NCI-H146 treated with DMSO at 0.1 percent for 48 hours (cell line): ENCODE measurements at regions not wholly inside any gene's neighbourhood (a gene's known extent, or its start where the extent isn't known, plus 50 kb on each side); places are given as distances from the start of the nearest gene placed in this dataset.

Experiments used
- DNase-seq: peaks from one replicate; lab custom pipeline; 2025; ENCODE audit not compliant: unreplicated experiment; lab: John Stamatoyannopoulos, UW

- DNase-seq, result no peak
Measured at GRCh38 chr4:111464251-111465045, 680.8 kb upstream of the FAM241A start.

GRCh38 chr4:111466811-111467604 is 678.2 kb upstream of the FAM241A start:
- no peak for DNase-seq

- DNase-seq, result no peak
Measured at GRCh38 chr4:111475001-111475400, 670.3 kb upstream of the FAM241A start.

- no peak for DNase-seq
Measured at GRCh38 chr4:111475666-111476065, 669.6 kb upstream of the FAM241A start.

DNA sequence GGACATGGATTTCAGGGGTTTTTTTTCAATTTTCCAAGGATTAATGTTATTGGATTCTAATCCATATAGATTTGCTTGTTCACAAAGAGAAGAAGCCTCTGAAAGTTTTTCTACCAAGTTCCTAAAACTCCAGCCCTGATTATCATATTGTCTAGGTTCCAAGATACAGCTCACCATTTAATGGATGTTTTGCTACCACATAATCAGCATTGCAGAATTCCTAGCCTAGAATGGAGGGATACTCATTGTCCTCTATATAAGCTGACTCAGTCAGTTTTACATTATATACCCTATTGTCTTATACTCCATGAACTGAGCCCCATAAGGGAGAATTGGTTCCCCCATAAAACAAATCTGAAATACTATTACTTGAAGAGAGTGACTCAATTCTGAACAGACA is 664.7 kb upstream of the FAM241A start:
- no peak for DNase-seq

DNA sequence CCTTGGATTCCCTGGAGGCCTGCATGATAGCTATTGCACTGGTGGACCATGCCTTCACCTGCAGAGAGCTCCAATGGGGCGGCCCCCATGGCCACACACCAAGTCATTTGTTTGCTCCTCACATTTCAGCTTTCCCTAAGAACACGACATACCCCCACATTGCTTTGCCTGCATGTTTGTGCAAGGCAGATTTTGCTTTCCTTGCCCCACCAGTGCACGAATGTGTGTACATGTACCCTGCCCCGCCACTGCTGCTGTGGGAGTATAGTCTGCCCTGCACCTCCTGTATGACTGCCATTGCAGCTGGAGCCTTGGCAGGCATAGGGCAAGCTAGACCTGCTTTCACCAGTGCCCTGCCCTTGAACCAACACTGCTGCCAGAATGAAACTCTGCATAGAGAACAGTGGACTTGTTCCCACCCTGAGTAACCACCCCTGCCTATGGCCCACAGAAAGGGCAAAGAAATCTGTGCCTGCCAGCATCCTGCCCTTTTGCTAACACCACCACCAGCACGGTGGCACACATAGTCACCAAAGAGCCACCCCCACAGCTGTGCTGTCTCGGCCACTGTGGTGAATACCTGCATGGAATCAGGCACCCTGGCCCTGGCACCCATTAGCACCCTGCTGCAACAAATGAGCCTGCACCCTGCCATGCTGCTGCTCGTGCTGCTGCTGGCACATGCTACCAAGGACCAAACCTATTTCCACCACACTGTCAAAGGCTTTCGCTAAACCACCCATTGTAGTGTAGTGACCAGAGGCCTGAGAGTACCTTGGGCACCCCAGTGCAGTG is 661.7 kb upstream of the FAM241A start:
- DNase-seq, result no peak

- DNase-seq, result no peak
Measured at GRCh38 chr4:111492496-111492895, 652.8 kb upstream of the FAM241A start.

GRCh38 chr4:111494471-111494870 is 650.8 kb upstream of the FAM241A start:
- no peak for DNase-seq

DNA sequence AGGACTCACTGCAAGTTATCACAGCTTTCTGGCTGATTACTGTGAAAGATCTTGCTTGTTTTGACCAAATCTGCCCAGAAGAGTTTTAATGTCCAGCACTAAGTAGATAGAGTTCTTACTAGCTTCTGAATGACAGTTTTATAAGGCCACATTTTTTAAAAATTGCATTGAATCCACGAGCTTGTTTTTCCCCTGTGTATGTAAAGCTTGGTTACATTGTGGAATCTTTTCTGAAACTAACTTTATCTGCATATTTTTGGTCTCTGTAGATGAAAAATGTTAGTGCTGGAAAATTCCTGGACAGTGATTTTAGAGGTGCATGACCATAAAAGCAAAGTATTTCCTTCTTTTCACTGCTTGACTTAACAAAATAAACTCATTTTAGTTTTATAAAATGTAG is 650.3 kb upstream of the FAM241A start:
- no peak for DNase-seq

GRCh38 chr4:111499291-111499690 is 646.0 kb upstream of the FAM241A start:
- DNase-seq, result no peak

DNA sequence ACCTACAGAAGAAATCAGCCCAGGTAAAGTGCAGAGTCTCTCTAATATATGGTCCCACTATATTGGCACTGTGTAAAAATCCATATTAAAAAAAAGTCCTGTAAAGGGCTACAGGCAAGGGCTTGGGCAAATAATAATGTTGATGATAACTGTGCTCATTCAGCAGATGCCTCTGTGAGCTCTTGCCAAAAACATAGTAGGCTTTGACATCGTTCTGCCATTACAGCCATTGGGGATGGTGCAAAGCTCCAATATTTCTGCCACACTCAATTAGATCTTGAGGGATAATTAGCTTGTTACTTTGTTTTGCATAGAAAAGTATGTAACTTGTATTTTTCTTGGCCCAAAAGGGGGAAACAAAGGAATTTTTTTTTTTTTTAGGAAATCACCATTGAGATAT is 645.5 kb upstream of the FAM241A start:
- no peak for DNase-seq

DNA sequence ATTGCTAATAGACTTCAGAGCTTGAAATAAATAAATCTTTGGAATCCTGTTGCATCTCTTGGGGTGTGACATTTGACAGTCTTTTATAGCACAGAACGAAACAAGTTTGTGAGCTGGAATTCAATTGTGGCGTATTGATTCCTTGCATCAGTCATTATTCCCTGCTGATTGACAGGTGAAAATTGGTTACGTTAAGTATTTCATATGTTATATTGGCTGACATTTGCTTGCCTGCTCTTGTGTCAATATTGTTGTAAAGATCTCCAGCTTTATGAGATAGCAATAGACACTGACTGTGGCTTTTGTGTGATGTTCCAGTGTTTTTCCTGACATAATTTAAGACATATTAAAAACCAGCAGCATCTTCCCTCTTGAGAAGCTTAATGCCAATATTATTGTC is 644.4 kb upstream of the FAM241A start:
- no peak for DNase-seq

DNA sequence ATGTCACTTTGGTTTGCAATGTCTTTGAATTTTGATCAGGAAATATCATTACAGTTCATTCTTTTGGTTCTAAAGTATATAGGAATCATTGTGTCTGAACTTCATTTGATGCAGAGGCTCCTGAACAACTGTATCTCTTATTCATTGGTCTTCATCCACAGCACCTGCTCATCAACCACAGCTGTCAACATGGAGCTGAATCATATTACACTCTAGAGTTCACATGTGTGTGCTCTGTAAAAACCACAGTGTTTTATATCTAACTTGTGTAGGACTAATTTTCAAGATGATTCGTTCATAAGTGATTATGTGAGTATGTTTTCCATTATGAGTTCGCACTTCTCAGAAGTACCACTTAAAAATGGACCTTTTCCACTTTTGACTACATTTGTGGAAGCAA is 643.3 kb upstream of the FAM241A start:
- no peak for DNase-seq

DNA sequence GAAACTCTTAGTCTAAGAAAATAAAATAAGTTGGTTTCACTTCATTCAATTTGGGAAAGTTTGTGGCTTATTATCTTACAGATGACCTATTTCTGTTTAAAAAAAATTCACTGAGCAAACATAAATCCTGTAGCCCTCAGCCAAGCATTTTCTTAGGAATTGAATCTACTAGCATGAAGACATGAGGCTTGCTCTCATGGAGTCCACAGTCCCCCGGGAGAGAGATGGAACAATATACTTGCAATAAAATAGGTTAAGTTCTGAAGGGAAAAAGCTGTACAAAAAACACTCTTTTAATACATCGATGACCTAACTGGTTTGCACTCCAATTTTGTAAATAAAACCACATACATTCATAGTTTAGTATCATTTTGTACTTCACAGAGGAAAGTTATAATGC is 642.6 kb upstream of the FAM241A start:
- no peak for DNase-seq

- no peak for DNase-seq
Measured at GRCh38 chr4:111506706-111507105, 638.5 kb upstream of the FAM241A start.

- no peak for DNase-seq
Measured at GRCh38 chr4:111510535-111510934, 634.7 kb upstream of the FAM241A start.

DNA sequence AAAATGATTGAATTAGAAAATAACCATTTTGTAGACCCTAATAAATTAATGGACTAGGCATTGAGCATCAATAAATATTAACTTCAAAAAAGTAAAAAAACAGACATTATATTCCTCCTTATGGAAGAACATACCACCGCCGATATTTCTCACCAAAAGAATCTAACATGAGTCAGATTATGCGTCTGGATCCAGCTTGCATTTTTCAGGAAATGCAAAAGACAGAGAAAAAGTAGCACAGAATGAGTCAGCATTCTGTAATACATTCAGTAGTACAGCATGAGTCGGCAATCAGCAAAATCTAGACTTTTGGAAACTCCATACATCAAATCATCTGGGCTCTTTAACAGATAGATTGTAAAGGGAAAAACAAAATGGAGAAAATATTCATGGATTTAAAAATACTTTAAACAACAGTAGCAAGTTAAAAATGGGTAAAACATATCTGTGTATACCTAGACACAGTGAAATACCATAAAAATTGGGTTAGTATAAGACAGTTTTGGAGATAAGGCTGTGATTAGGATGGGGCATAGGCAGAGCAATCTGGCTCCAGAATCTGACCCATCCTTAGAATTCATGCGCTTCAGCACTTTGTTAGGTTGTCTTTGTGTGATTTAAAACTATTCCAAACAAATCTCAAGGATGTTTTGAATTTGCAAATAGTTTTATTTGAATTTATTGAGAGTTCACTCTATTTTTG is 633.0 kb upstream of the FAM241A start:
- DNase-seq, result no peak

GRCh38 chr4:111519683-111520082 is 625.6 kb upstream of the FAM241A start:
- DNase-seq, result no peak

GRCh38 chr4:111530446-111530845 is 614.8 kb upstream of the FAM241A start:
- no peak for DNase-seq

DNA sequence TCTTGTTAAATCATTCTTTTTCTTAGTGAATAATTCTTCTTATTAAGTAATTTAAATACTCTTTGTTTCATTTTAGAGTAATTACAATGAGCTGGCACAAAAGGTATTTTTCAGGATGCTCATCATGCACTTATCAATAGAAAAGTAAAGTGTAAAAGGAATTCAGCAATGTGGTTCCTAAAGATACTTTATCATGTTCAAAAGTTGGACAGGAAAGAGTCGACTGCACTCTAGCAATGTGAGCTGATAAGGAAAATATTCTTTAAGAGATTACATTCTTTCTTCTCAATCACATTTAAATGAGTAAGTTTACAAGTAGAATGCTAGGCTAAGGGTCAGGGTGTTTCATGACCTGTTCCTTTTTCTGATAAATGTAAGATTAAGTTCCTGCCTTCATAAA is 609.5 kb upstream of the FAM241A start:
- DNase-seq, result no peak

DNA sequence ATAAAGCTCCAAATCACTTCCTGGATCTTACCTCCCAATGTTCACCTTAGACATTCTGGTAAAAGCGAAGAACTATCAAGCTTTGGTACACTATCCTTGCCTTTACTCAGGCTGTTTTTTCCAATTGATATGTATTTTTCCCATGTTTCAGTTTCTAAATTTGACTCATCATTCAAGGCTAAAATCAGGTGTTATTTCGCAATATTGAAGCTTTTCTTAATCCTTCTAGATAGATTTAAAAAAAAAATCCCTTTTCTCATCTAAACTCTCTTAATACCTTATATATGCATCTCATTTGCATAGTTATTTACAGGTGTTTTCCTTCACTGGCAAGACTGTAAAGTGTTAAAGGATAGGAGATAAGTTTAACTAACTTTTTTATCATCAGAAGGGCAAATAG is 608.1 kb upstream of the FAM241A start:
- no peak for DNase-seq
